H1 (cell line): ENCODE measurements at regions not wholly inside any gene's neighbourhood (a gene's known extent, or its start where the extent isn't known, plus 50 kb on each side); places are given as distances from the start of the nearest gene placed in this dataset.

ENCODE experiments used
- EGR1 ChIP-seq: IDR thresholded peaks from 2 replicates; pipeline ENCODE4 v1.6.1; 2011; ENCODE audit warnings: low read depth, low read length, borderline replicate concordance
- EZH2 ChIP-seq: fragments of 200-600 bp; sonication (generic); IDR thresholded peaks from 2 replicates; pipeline ENCODE4 v1.7.1; 2012; ENCODE audit warnings: low read depth, mild to moderate bottlenecking, moderate library complexity, low read length, inconsistent platforms; ENCODE audit not compliant: severe bottlenecking
- KDM4A ChIP-seq: IDR thresholded peaks from one replicate; pipeline ENCODE4 v1.7.1; 2012; ENCODE audit warnings: low read depth, mild to moderate bottlenecking, moderate library complexity, low read length, inconsistent platforms; ENCODE audit not compliant: severe bottlenecking
- NANOG ChIP-seq: IDR thresholded peaks from 2 replicates; pipeline ENCODE4 v1.6.1; 2011; ENCODE audit warnings: low read length, low read depth, mild to moderate bottlenecking, inconsistent platforms; ENCODE audit not compliant: insufficient read depth, poor library complexity, severe bottlenecking
- SAP30 ChIP-seq: fragments of 300-600 bp; sonication (generic); IDR thresholded peaks from 2 replicates; pipeline ENCODE4 v1.7.1; 2012; ENCODE audit warnings: low read length, moderate library complexity, mild to moderate bottlenecking, inconsistent platforms; ENCODE audit not compliant: insufficient read depth, insufficient replicate concordance
- TBP ChIP-seq: IDR thresholded peaks from 2 replicates; pipeline ENCODE4 v1.6.1; 2011; ENCODE audit warnings: low read depth, low read length, improper control_type of control experiment
- TF ChIP-seq, protein P1 (sequence below): IDR thresholded peaks from 2 replicates; pipeline ENCODE4 v1.6.1; 2012; ENCODE audit warnings: low read length, inconsistent platforms

DNA sequence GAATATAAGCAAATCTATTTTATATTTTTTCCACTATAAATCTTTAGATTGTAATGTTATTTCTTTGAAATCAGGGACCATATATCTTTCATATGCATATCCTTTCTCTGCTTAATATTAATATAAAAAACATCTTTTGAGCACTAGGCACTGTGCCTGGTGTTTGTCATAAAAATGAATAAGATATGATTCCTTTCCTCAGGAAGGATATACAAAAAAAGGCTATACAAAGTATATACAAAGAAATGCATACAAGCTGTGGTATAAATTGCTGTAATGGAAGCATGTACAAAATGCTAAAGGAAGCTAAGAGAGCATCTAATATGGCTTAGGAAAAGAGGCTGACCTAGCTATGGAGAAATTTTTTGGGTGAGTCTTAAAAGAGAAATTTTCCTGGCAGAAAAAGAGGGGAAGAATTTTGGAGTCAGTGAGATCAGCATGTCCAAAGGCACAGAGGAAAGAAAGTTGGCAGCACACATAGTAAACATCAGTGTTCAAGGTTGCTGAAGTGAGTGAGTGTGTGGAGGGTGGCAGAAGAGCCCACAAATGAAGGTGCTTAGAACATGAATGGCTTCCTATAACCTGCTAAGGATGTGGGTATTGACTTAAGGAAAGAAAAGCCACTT lies 500.0 kb downstream of the SPRY1 start (continued):
- TF ChIP-seq, protein P1, sequence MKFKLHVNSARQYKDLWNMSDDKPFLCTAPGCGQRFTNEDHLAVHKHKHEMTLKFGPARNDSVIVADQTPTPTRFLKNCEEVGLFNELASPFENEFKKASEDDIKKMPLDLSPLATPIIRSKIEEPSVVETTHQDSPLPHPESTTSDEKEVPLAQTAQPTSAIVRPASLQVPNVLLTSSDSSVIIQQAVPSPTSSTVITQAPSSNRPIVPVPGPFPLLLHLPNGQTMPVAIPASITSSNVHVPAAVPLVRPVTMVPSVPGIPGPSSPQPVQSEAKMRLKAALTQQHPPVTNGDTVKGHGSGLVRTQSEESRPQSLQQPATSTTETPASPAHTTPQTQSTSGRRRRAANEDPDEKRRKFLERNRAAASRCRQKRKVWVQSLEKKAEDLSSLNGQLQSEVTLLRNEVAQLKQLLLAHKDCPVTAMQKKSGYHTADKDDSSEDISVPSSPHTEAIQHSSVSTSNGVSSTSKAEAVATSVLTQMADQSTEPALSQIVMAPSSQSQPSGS = no peak
- TF ChIP-seq EGR1 = no peak
- TF ChIP-seq EZH2 = no peak
- no peak for TF ChIP-seq SAP30
- TF ChIP-seq TBP = no peak
- TF ChIP-seq NANOG = no peak
- no peak for TF ChIP-seq KDM4A
